GM23248 (cell line): ENCODE measurements at regions not wholly inside any gene's neighbourhood (a gene's known extent, or its start where the extent isn't known, plus 50 kb on each side); places are given as distances from the start of the nearest gene placed in this dataset.

ENCODE experiments used
- DNase-seq: peaks from one replicate; pipeline ENCODE4 v3.0.0-alpha.2; 2015
- H2AFZ ChIP-seq: fragments of 200-600 bp; sonication (generic); 2 replicates; pipeline ENCODE4 v1.6.1; 2016; ENCODE audit warnings: antibody characterized with exemption
- H3F3A ChIP-seq: fragments of 200-600 bp; sonication (generic); 2 replicates; pipeline ENCODE4 v1.6.1; 2016; ENCODE audit warnings: mild to moderate bottlenecking, antibody characterized with exemption, mixed run types; ENCODE audit not compliant: insufficient read depth
- H3K27ac ChIP-seq: fragments of 200-600 bp; sonication (generic); 2 replicates; pipeline ENCODE4 v1.5.1; 2016; ENCODE audit warnings: mild to moderate bottlenecking
- H3K27me3 ChIP-seq: fragments of 200-600 bp; sonication (generic); replicated peaks from 2 replicates; pipeline ENCODE4 v1.6.1; 2016; ENCODE audit warnings: mild to moderate bottlenecking; ENCODE audit not compliant: insufficient read depth
- H3K36me3 ChIP-seq: fragments of 200-600 bp; sonication (generic); 2 replicates; pipeline ENCODE4 v1.6.1; 2016; ENCODE audit warnings: low read depth, mild to moderate bottlenecking
- H3K4me1 ChIP-seq: fragments of 200-600 bp; sonication (generic); 2 replicates; pipeline ENCODE4 v1.6.1; 2016; ENCODE audit warnings: mild to moderate bottlenecking; ENCODE audit not compliant: insufficient read depth
- H3K4me2 ChIP-seq: fragments of 200-600 bp; sonication (generic); one replicate; pipeline ENCODE4 v1.6.1; 2016; ENCODE audit warnings: mild to moderate bottlenecking; ENCODE audit not compliant: unreplicated experiment
- H3K4me3 ChIP-seq: fragments of 200-600 bp; sonication (generic); 2 replicates; pipeline ENCODE4 v1.5.1; 2016; ENCODE audit warnings: mild to moderate bottlenecking
- H3K79me2 ChIP-seq: fragments of 200-600 bp; sonication (generic); 2 replicates; pipeline ENCODE4 v1.6.1; 2016; ENCODE audit warnings: mild to moderate bottlenecking; ENCODE audit not compliant: insufficient read depth
- H3K9ac ChIP-seq: fragments of 200-600 bp; sonication (generic); 2 replicates; pipeline ENCODE4 v1.6.1; 2016; ENCODE audit warnings: mild to moderate bottlenecking
- H3K9me2 ChIP-seq: fragments of 200-600 bp; sonication (generic); 2 replicates; pipeline ENCODE4 v1.6.1; 2016; ENCODE audit warnings: mixed run types, mild to moderate bottlenecking, moderate library complexity; ENCODE audit not compliant: insufficient read depth
- H3K9me3 ChIP-seq: fragments of 200-600 bp; sonication (generic); one replicate; pipeline ENCODE4 v1.6.1; 2017; ENCODE audit warnings: low read depth
- H4K20me1 ChIP-seq: fragments of 200-600 bp; sonication (generic); 2 replicates; pipeline ENCODE4 v1.6.0; 2016; ENCODE audit not compliant: insufficient read depth
- EZH2 ChIP-seq: fragments of 200-600 bp; sonication (generic); IDR thresholded peaks from 2 replicates; pipeline ENCODE4 v1.6.1; 2018; ENCODE audit warnings: antibody characterized with exemption, mild to moderate bottlenecking; ENCODE audit not compliant: insufficient read depth, poor library complexity, severe bottlenecking
- EZH2phosphoT487 ChIP-seq: fragments of 200-600 bp; sonication (generic); IDR thresholded peaks from 2 replicates; pipeline ENCODE4 v1.6.1; 2018; ENCODE audit warnings: antibody characterized with exemption, moderate library complexity, mild to moderate bottlenecking, low read depth; ENCODE audit not compliant: insufficient read depth
- WGBS, 2 experiments: methylation state at CpG; one replicate each; pipeline ENCODE4 v1.1.6; 2015 to 2017; ENCODE audit warnings: low lambda C conversion rate in 2 of 2, low coverage in 1 of 2; ENCODE audit errors: missing lambda C conversion rate in 2 of 2; 5-methylcytosine and 5-hydroxymethylcytosine counted together
- in situ Hi-C: fragments of 300-500 bp; cut with MboI; formaldehyde crosslinking; loops from 2 replicates; pipeline ENCODE4 v1.15.0; 2020

- Histone ChIP-seq H3K4me2 (no peak overlapping the region), H3K79me2 (no peaks in the 10 kb centered on the region), H3K9ac (no peak overlapping the region), H3F3A (peaks cover 9% of the 10 kb centered on the region), H3K36me3 (no peaks in the 10 kb centered on the region), H2AFZ (no peak overlapping the region), H3K4me3 (no peak overlapping the region), H4K20me1 (no peaks in the 10 kb centered on the region), H3K9me2 (peaks cover 5% of the 10 kb centered on the region; the same call in 1 of the 2 replicates), H3K27me3 (no peaks in the 10 kb centered on the region), H3K4me1 (peaks cover 25% of the 10 kb centered on the region), H3K27ac (no peak overlapping the region), H3K9me3 (no peaks in the 10 kb centered on the region)
- WGBS, 2 experiments = 78 to 91% methylated on average over 3 of the region's 3 CpGs
- DNase-seq = no peak
- in situ Hi-C loops = no loop called here
- TF ChIP-seq EZH2phosphoT487 (no peak), EZH2 (no peak)
Measured at GRCh38 chr1:78224861-78225552, 179.2 kb downstream of the GIPC2 start.

GRCh38 chr1:78226784-78227183 is 181.0 kb downstream of the GIPC2 start:
- no peaks in the 10 kb centered on the region for H3K36me3 ChIP-seq
- H3K9ac ChIP-seq = no peak overlapping the region
- no peaks in the 10 kb centered on the region for H3K27me3 ChIP-seq
- H3K4me3 ChIP-seq = no peak overlapping the region
- H3K4me1 ChIP-seq = peaks cover 25% of the 10 kb centered on the region
- WGBS, 2 experiments = 60 to 69% methylated on average over 3 of the region's 3 CpGs
- peaks cover 6% of the 10 kb centered on the region; the same call in 1 of the 2 replicates for H3K9me2 ChIP-seq
- H3K9me3 ChIP-seq = no peaks in the 10 kb centered on the region
- DNase-seq = no peak
- no peak overlapping the region for H3K4me2 ChIP-seq
- H3F3A ChIP-seq = peaks cover 9% of the 10 kb centered on the region
- H2AFZ ChIP-seq = no peak overlapping the region
- no peaks in the 10 kb centered on the region for H4K20me1 ChIP-seq
- H3K79me2 ChIP-seq = no peaks in the 10 kb centered on the region
- no peak for TF ChIP-seq EZH2
- TF ChIP-seq EZH2phosphoT487 = no peak
- H3K27ac ChIP-seq = no peak overlapping the region
- in situ Hi-C loops = no loop called here

GRCh38 chr1:78227705-78228635 is 182.2 kb downstream of the GIPC2 start:
- in situ Hi-C loops = no loop called here
- no peaks in the 10 kb centered on the region for H4K20me1 ChIP-seq
- no peak overlapping the region for H3K27ac ChIP-seq
- no peak overlapping the region for H3K4me3 ChIP-seq
- no peaks in the 10 kb centered on the region for H3K27me3 ChIP-seq
- no peaks in the 10 kb centered on the region for H3K36me3 ChIP-seq
- no peak for DNase-seq
- H3K9me2 ChIP-seq = peaks cover 6% of the 10 kb centered on the region; the same call in 1 of the 2 replicates
- H2AFZ ChIP-seq = no peak overlapping the region
- H3K79me2 ChIP-seq = no peaks in the 10 kb centered on the region
- no peak overlapping the region for H3K4me2 ChIP-seq
- H3K9me3 ChIP-seq = no peaks in the 10 kb centered on the region
- WGBS, 2 experiments = 90 to 93% methylated on average over 6 of the region's 6 CpGs
- peaks cover 17% of the 10 kb centered on the region for H3K4me1 ChIP-seq
- H3F3A ChIP-seq = peaks cover 9% of the 10 kb centered on the region
- TF ChIP-seq EZH2 (no peak), EZH2phosphoT487 (no peak)
- no peak overlapping the region for H3K9ac ChIP-seq

GRCh38 chr1:78229344-78229743 is 183.6 kb downstream of the GIPC2 start:
- Histone ChIP-seq H3K9ac (no peak overlapping the region), H3F3A (peaks cover 9% of the 10 kb centered on the region), H4K20me1 (no peaks in the 10 kb centered on the region), H3K27me3 (no peaks in the 10 kb centered on the region), H3K9me2 (peaks cover 6% of the 10 kb centered on the region; the same call in 1 of the 2 replicates), H3K79me2 (no peaks in the 10 kb centered on the region), H3K4me2 (peak overlapping the region; percentile 47), H3K4me1 (peaks cover 9% of the 10 kb centered on the region), H3K9me3 (no peaks in the 10 kb centered on the region), H3K36me3 (no peaks in the 10 kb centered on the region), H2AFZ (peak overlapping the region; percentile 34), H3K27ac (no peak overlapping the region), H3K4me3 (no peak overlapping the region)
- no peak for TF ChIP-seq EZH2phosphoT487
- TF ChIP-seq EZH2 = no peak
- 4 to 5% methylated on average over 3 of the region's 3 CpGs for WGBS, 2 experiments
- in situ Hi-C loops = no loop called here
- peak; percentile 86 for DNase-seq
